Naive thymus-derived CD8-positive, alpha-beta T cell (primary cell): ENCODE measurements at regions not wholly inside any gene's neighbourhood (a gene's known extent, or its start where the extent isn't known, plus 50 kb on each side); places are given as distances from the start of the nearest gene placed in this dataset.

Experiments
- ATAC-seq, 2 donors: fragments of 150-1000 bp; cut with Tn5 transposase in 1 of 2; sonication (Bioruptor Pico), chemical (Tn5 transposase) in 1 of 2; 1 replicate in 1 of 2; 2 replicates in 1 of 2; pipeline ENCODE4 v1.10.0; 2021; ENCODE audit warnings: mild to moderate bottlenecking in 2 of 2, moderate library complexity in 2 of 2
- POLR2A ChIA-PET: fragments of 350-600 bp; sonication (Branson Sonifier 250); formaldehyde crosslinking; loops from one replicate; lab custom pipeline; 2021; ENCODE audit warnings: antibody characterized with exemption; lab: Charles Lee
- DNase-seq, 10 donors: peaks; one replicate each; pipeline versions ENCODE4 v3.0.0 to v3.0.0-alpha.2; 2020 to 2022
- H3K27ac Mint-ChIP-seq, 10 donors: one replicate each; pipeline ENCODE4 v1.8.0; 2020 to 2022; ENCODE audit warnings: mild to moderate bottlenecking in 10 of 10, mixed read lengths in 10 of 10, moderate library complexity in 4 of 10, inconsistent platforms in 1 of 10
- H3K27me3 Mint-ChIP-seq, 5 donors: one replicate each; pipeline ENCODE4 v1.8.0; 2021 to 2022; ENCODE audit warnings: mixed read lengths in 5 of 5
- H3K36me3 Mint-ChIP-seq, 3 donors: one replicate each; pipeline ENCODE4 v1.8.0; 2020 to 2022; ENCODE audit warnings: mixed read lengths in 3 of 3, mild to moderate bottlenecking in 2 of 3, inconsistent platforms in 1 of 3
- H3K4me1 Mint-ChIP-seq, 4 donors: one replicate each; pipeline ENCODE4 v1.8.0; 2021 to 2022; ENCODE audit warnings: mixed read lengths in 4 of 4
- H3K4me3 Mint-ChIP-seq, 10 donors: one replicate each; pipeline ENCODE4 v1.8.0; 2020 to 2022; ENCODE audit warnings: mild to moderate bottlenecking in 10 of 10, mixed read lengths in 10 of 10, moderate library complexity in 6 of 10, inconsistent platforms in 1 of 10
- H3K9me3 Mint-ChIP-seq, 9 donors: one replicate each; pipeline ENCODE4 v1.8.0; 2020 to 2022; ENCODE audit warnings: mixed read lengths in 9 of 9, mild to moderate bottlenecking in 3 of 9, inconsistent platforms in 1 of 9, moderate library complexity in 1 of 9

GRCh38 chr2:118525346-118525745, 322.1 kb downstream of the EN1 start:
- Mint-ChIP-seq H3K4me1 (no peaks in the 10 kb centered on the region), H3K4me3 (no peak overlapping the region), H3K27ac (no peak overlapping the region), H3K27me3 (peaks cover 0 to 32% (median 7%) of the 10 kb centered on the region in 5 donors), H3K9me3 (peaks cover 0 to 21% (median 12%) of the 10 kb centered on the region in 9 donors), H3K36me3 (peaks cover 0 to 6% (median 3%) of the 10 kb centered on the region in 3 donors)
- DNase-seq (no peak), ATAC-seq (no peak)
- POLR2A ChIA-PET: no interaction called here

GRCh38 chr2:118524911-118525310, 322.5 kb downstream of the EN1 start:
- POLR2A ChIA-PET: no interaction called here
- ATAC-seq: no peak
- H3K4me3 Mint-ChIP-seq: no peak overlapping the region
- H3K9me3 Mint-ChIP-seq: peaks cover 0 to 24% (median 12%) of the 10 kb centered on the region in 9 donors
- no peak for DNase-seq
- H3K27me3 Mint-ChIP-seq: peaks cover 0 to 28% (median 7%) of the 10 kb centered on the region in 5 donors
- no peak overlapping the region for H3K27ac Mint-ChIP-seq
- H3K4me1 Mint-ChIP-seq: no peaks in the 10 kb centered on the region
- H3K36me3 Mint-ChIP-seq: peaks cover 0 to 7% (median 3%) of the 10 kb centered on the region in 3 donors

- DNase-seq: no peak
- no peak overlapping the region for H3K4me3 Mint-ChIP-seq
- no peaks in the 10 kb centered on the region for H3K4me1 Mint-ChIP-seq
These were observed 323.7 kb downstream of the EN1 start for GRCh38 chr2:118523761-118524160.

GRCh38 chr2:118521960-118522359, 325.5 kb downstream of the EN1 start:
- DNase-seq (no peak), ATAC-seq (no peak)
- Mint-ChIP-seq H3K27me3 (peaks cover 0 to 8% (median 4%) of the 10 kb centered on the region in 5 donors), H3K27ac (no peak overlapping the region), H3K4me3 (no peak overlapping the region), H3K4me1 (no peaks in the 10 kb centered on the region), H3K36me3 (peaks cover 0 to 11% (median 3%) of the 10 kb centered on the region in 3 donors), H3K9me3 (peaks cover 0 to 39% (median 12%) of the 10 kb centered on the region in 9 donors)
- POLR2A ChIA-PET: no interaction called here

More at GRCh38 chr2:118523761-118524160, 323.7 kb downstream of the EN1 start:
- no peak for ATAC-seq
- H3K27me3 Mint-ChIP-seq: peaks cover 0 to 23% (median 7%) of the 10 kb centered on the region in 5 donors
- peaks cover 0 to 35% (median 12%) of the 10 kb centered on the region in 9 donors for H3K9me3 Mint-ChIP-seq
- H3K36me3 Mint-ChIP-seq: peaks cover 0 to 9% (median 3%) of the 10 kb centered on the region in 3 donors
- no peak overlapping the region for H3K27ac Mint-ChIP-seq
- POLR2A ChIA-PET: no interaction called here

- ATAC-seq (no peak), DNase-seq (no peak)
- H3K27me3 Mint-ChIP-seq: peaks cover 0 to 8% (median 4%) of the 10 kb centered on the region in 5 donors
- H3K9me3 Mint-ChIP-seq: peaks cover 0 to 39% (median 12%) of the 10 kb centered on the region in 9 donors
- no peak overlapping the region for H3K27ac Mint-ChIP-seq
- H3K36me3 Mint-ChIP-seq: peaks cover 0 to 11% (median 3%) of the 10 kb centered on the region in 3 donors
- POLR2A ChIA-PET: no interaction called here
- H3K4me1 Mint-ChIP-seq: no peaks in the 10 kb centered on the region
- H3K4me3 Mint-ChIP-seq: no peak overlapping the region
These were observed 326.2 kb downstream of the EN1 start for GRCh38 chr2:118521272-118521671.

- Mint-ChIP-seq H3K9me3 (peaks cover 0 to 39% (median 12%) of the 10 kb centered on the region in 9 donors), H3K27me3 (peaks cover 0 to 6% (median 0%) of the 10 kb centered on the region in 5 donors), H3K36me3 (peaks cover 0 to 11% (median 3%) of the 10 kb centered on the region in 3 donors), H3K4me3 (no peak overlapping the region), H3K27ac (no peak overlapping the region), H3K4me1 (no peaks in the 10 kb centered on the region)
- DNase-seq (no peak), ATAC-seq (no peak)
- POLR2A ChIA-PET: no interaction called here
These were observed 327.2 kb downstream of the EN1 start for GRCh38 chr2:118520246-118520645.

GRCh38 chr2:118519511-118519910, 327.9 kb downstream of the EN1 start:
- Mint-ChIP-seq H3K27me3 (peaks cover 0 to 7% (median 2%) of the 10 kb centered on the region in 5 donors), H3K9me3 (peaks cover 3 to 44% (median 12%) of the 10 kb centered on the region in 9 donors), H3K4me1 (no peaks in the 10 kb centered on the region), H3K36me3 (peaks cover 0 to 12% (median 3%) of the 10 kb centered on the region in 3 donors), H3K27ac (no peak overlapping the region), H3K4me3 (no peak overlapping the region)
- ATAC-seq (no peak), DNase-seq (no peak)
- POLR2A ChIA-PET: no interaction called here

GRCh38 chr2:118510807-118511206, 336.6 kb downstream of the EN1 start:
- ATAC-seq: no peak
- Mint-ChIP-seq H3K36me3 (peaks cover 0 to 6% (median 0%) of the 10 kb centered on the region in 3 donors), H3K27ac (no peak overlapping the region), H3K4me1 (no peaks in the 10 kb centered on the region), H3K27me3 (peaks cover 3 to 20% (median 10%) of the 10 kb centered on the region in 5 donors), H3K4me3 (no peak overlapping the region), H3K9me3 (peaks cover 0 to 11% (median 4%) of the 10 kb centered on the region in 9 donors)
- POLR2A ChIA-PET: no interaction called here
- no peak for DNase-seq

- Mint-ChIP-seq H3K9me3 (peaks cover 0 to 5% (median 3%) of the 10 kb centered on the region in 9 donors), H3K27me3 (peaks cover 3 to 22% (median 16%) of the 10 kb centered on the region in 5 donors), H3K4me1 (no peaks in the 10 kb centered on the region), H3K36me3 (peaks cover 0 to 4% (median 0%) of the 10 kb centered on the region in 3 donors), H3K27ac (no peak overlapping the region), H3K4me3 (no peak overlapping the region)
- ATAC-seq (no peak), DNase-seq (no peak)
- POLR2A ChIA-PET: no interaction called here
These were observed 338.0 kb downstream of the EN1 start for GRCh38 chr2:118509319-118510004.

GRCh38 chr2:118508282-118508681, 339.2 kb downstream of the EN1 start:
- ATAC-seq: no peak
- Mint-ChIP-seq H3K36me3 (no peaks in the 10 kb centered on the region), H3K4me3 (no peak overlapping the region), H3K4me1 (no peaks in the 10 kb centered on the region), H3K9me3 (peaks cover 0 to 2% (median 0%) of the 10 kb centered on the region in 9 donors), H3K27ac (no peak overlapping the region), H3K27me3 (peaks cover 3 to 22% (median 14%) of the 10 kb centered on the region in 5 donors)
- no peak for DNase-seq
- POLR2A ChIA-PET: no interaction called here

- DNase-seq: no peak
- H3K4me3 Mint-ChIP-seq: no peak overlapping the region
- POLR2A ChIA-PET: no interaction called here
- H3K9me3 Mint-ChIP-seq: peaks cover 0 to 3% (median 0%) of the 10 kb centered on the region in 9 donors
- H3K4me1 Mint-ChIP-seq: no peaks in the 10 kb centered on the region
- no peaks in the 10 kb centered on the region for H3K36me3 Mint-ChIP-seq
- H3K27me3 Mint-ChIP-seq: peaks cover 3 to 35% (median 17%) of the 10 kb centered on the region in 5 donors
- H3K27ac Mint-ChIP-seq: no peak overlapping the region
- no peak for ATAC-seq
These were observed 342.0 kb downstream of the EN1 start for GRCh38 chr2:118505436-118505835.

GRCh38 chr2:118502106-118502505, 345.3 kb downstream of the EN1 start:
- Mint-ChIP-seq H3K9me3 (peaks cover 0 to 2% (median 0%) of the 10 kb centered on the region in 9 donors), H3K36me3 (no peaks in the 10 kb centered on the region), H3K27ac (no peak overlapping the region), H3K27me3 (peaks cover 4 to 47% (median 17%) of the 10 kb centered on the region in 5 donors), H3K4me3 (no peak overlapping the region), H3K4me1 (no peaks in the 10 kb centered on the region)
- no peak for ATAC-seq
- DNase-seq: no peak
- POLR2A ChIA-PET: no interaction called here

GRCh38 chr2:118498943-118499342, 348.5 kb downstream of the EN1 start:
- no peaks in the 10 kb centered on the region for H3K4me1 Mint-ChIP-seq
- peaks cover 0 to 2% (median 0%) of the 10 kb centered on the region in 9 donors for H3K9me3 Mint-ChIP-seq
- H3K36me3 Mint-ChIP-seq: no peaks in the 10 kb centered on the region
- POLR2A ChIA-PET: no interaction called here
- no peak overlapping the region for H3K4me3 Mint-ChIP-seq
- ATAC-seq (no peak), DNase-seq (no peak)
- no peak overlapping the region for H3K27ac Mint-ChIP-seq
- H3K27me3 Mint-ChIP-seq: peaks cover 4 to 43% (median 12%) of the 10 kb centered on the region in 5 donors
